Adrenal gland (tissue), 5 donors: ENCODE measurements at regions not wholly inside any gene's neighbourhood (a gene's known extent, or its start where the extent isn't known, plus 50 kb on each side); places are given as distances from the start of the nearest gene placed in this dataset.

ENCODE experiments used
- CTCF ChIP-seq, 6 experiments: fragments of 450-650 bp in 4 of 6; fragments of 200-600 bp in 2 of 6; sonication (generic) in 1 of 6; IDR thresholded peaks; 1 replicate in 5 of 6; 2 replicates in 1 of 6; pipeline versions ENCODE4 v1.5.1 to v1.8.0; 2016 to 2021; ENCODE audit warnings: antibody characterized with exemption in 6 of 6, mild to moderate bottlenecking in 2 of 6, moderate library complexity in 1 of 6
- POLR2A ChIP-seq, 2 donors: fragments of 450-650 bp; IDR thresholded peaks; one replicate each; pipeline ENCODE4 v1.6.1; 2017; ENCODE audit warnings: antibody characterized with exemption in 2 of 2, mild to moderate bottlenecking in 2 of 2, moderate library complexity in 1 of 2
- donor health status: DM: no; HTN: no; CAD: no.

GRCh38 chr16:86363836-86364618 is 146.3 kb upstream of the FOXF1 start:
- TF ChIP-seq CTCF (IDR thresholded peaks at IDR 0.05) (no peak), POLR2A (IDR thresholded peaks at IDR 0.05) (no peak)
